Keratinocyte (primary cell): ENCODE measurements at regions not wholly inside any gene's neighbourhood (a gene's known extent, or its start where the extent isn't known, plus 50 kb on each side); places are given as distances from the start of the nearest gene placed in this dataset.

Source experiments
- CTCF ChIP-seq, 3 experiments: IDR thresholded peaks in 1 of 3; conservative IDR thresholded peaks in 1 of 3; optimal IDR thresholded peaks in 1 of 3; 2 replicates in 2 of 3; 3 replicates in 1 of 3; pipeline versions ENCODE3 to v1.5.1; 2011; ENCODE audit warnings: low read length in 3 of 3, mild to moderate bottlenecking in 3 of 3, moderate library complexity in 2 of 3, control low read depth in 1 of 3, inconsistent platforms in 1 of 3; ENCODE audit not compliant: insufficient read depth in 2 of 3; ENCODE audit errors: extremely low read depth in 1 of 3
- EZH2 ChIP-seq: IDR thresholded peaks from one replicate; pipeline ENCODE4 v1.6.1; 2012; ENCODE audit warnings: inconsistent platforms, mild to moderate bottlenecking, low read length, moderate library complexity

- TF ChIP-seq CTCF (optimal IDR thresholded peaks at IDR 0.05 in 1 of 3, IDR thresholded peaks at IDR 0.05 in 1 of 3, conservative IDR thresholded peaks at IDR 0.05 in 1 of 3; ENCODE audit: extremely low read depth in 1 of 3, insufficient read depth in 2 of 3, low read length in 3 of 3): no peak
- no peak for TF ChIP-seq EZH2
Observed at GRCh38 chr1:187313115-187313514, 484.4 kb downstream of the PLA2G4A start.
